ENCODE measurements at regions not wholly inside any gene's neighbourhood (a gene's known extent, or its start where the extent isn't known, plus 50 kb on each side); places are given as distances from the start of the nearest gene placed in this dataset.

GRCh38 chrX:139234898-139235297 is 295.6 kb upstream of the F9 start:
- TF ChIP-seq CTCF (IDR thresholded peaks at IDR 0.05) = no peak
- no peak for TF ChIP-seq POLR2A (IDR thresholded peaks at IDR 0.05)
